ENCODE measurements at regions not wholly inside any gene's neighbourhood (a gene's known extent, or its start where the extent isn't known, plus 50 kb on each side); places are given as distances from the start of the nearest gene placed in this dataset.

GRCh38 chr5:19342942-19343341 is 645.1 kb downstream of the CDH18 start:
- DNase-seq (ENCODE audit: low spot score) = no peak

- no peak for DNase-seq (ENCODE audit: low spot score)
These were observed 635.9 kb downstream of the CDH18 start for GRCh38 chr5:19352120-19352519.

GRCh38 chr5:19369048-19369447 is 619.0 kb downstream of the CDH18 start:
- no peak for DNase-seq (ENCODE audit: low spot score)

- no peak for DNase-seq (ENCODE audit: low spot score)
These were observed 618.4 kb downstream of the CDH18 start for GRCh38 chr5:19369561-19369960.

GRCh38 chr5:19370655-19371386 is 617.2 kb downstream of the CDH18 start:
- no peak for DNase-seq (ENCODE audit: low spot score)

- DNase-seq (ENCODE audit: low spot score) = no peak
These were observed 599.6 kb downstream of the CDH18 start for GRCh38 chr5:19388391-19388790.

- DNase-seq (ENCODE audit: low spot score) = no peak
These were observed 587.0 kb downstream of the CDH18 start for GRCh38 chr5:19401032-19401431.

- no peak for DNase-seq (ENCODE audit: low spot score)
These were observed 581.2 kb downstream of the CDH18 start for GRCh38 chr5:19406576-19407365.

- DNase-seq (ENCODE audit: low spot score) = no peak
These were observed 579.9 kb downstream of the CDH18 start for GRCh38 chr5:19408149-19408548.

- DNase-seq (ENCODE audit: low spot score) = no peak
These were observed 576.1 kb downstream of the CDH18 start for GRCh38 chr5:19411936-19412335.

Data from putamen (tissue), 1 donor.